ENCODE measurements at regions not wholly inside any gene's neighbourhood (a gene's known extent, or its start where the extent isn't known, plus 50 kb on each side); places are given as distances from the start of the nearest gene placed in this dataset.

- Histone ChIP-seq H3K27me3 (ENCODE audit: control insufficient read depth, insufficient read depth, low read length) (no peaks in the 10 kb centered on the region), H3K4me3 (ENCODE audit: low read depth, low read length) (no peak overlapping the region), H3K36me3 (ENCODE audit: control insufficient read depth, insufficient read depth, low read length) (no peaks in the 10 kb centered on the region)
- TF ChIP-seq CTCF (IDR thresholded peaks at IDR 0.05; ENCODE audit: insufficient read depth, low read length, severe bottlenecking) = no peak
- FAIRE-seq = no peak
- no peak for DNase-seq (ENCODE audit: low read depth)
Measured at GRCh38 chr5:167466992-167467391, 824.5 kb upstream of the WWC1 start.

- Histone ChIP-seq H3K36me3 (ENCODE audit: control insufficient read depth, insufficient read depth, low read length) (no peaks in the 10 kb centered on the region), H3K4me3 (ENCODE audit: low read depth, low read length) (no peak overlapping the region), H3K27me3 (ENCODE audit: control insufficient read depth, insufficient read depth, low read length) (no peaks in the 10 kb centered on the region)
- TF ChIP-seq CTCF (IDR thresholded peaks at IDR 0.05; ENCODE audit: insufficient read depth, low read length, severe bottlenecking) = no peak
- FAIRE-seq (no peak), DNase-seq (ENCODE audit: low read depth) (no peak)
Measured at GRCh38 chr5:167472566-167473108, 818.8 kb upstream of the WWC1 start.

- no peak for DNase-seq (ENCODE audit: low read depth)
- TF ChIP-seq CTCF (IDR thresholded peaks at IDR 0.05; ENCODE audit: insufficient read depth, low read length, severe bottlenecking) = no peak
- H3K4me3 ChIP-seq (ENCODE audit: low read depth, low read length) = no peak overlapping the region
- H3K36me3 ChIP-seq (ENCODE audit: control insufficient read depth, insufficient read depth, low read length) = no peaks in the 10 kb centered on the region
- no peaks in the 10 kb centered on the region for H3K27me3 ChIP-seq (ENCODE audit: control insufficient read depth, insufficient read depth, low read length)
- FAIRE-seq = no peak
Measured at GRCh38 chr5:167478188-167478587, 813.3 kb upstream of the WWC1 start.

- Histone ChIP-seq H3K4me3 (ENCODE audit: low read depth, low read length) (no peak overlapping the region), H3K36me3 (ENCODE audit: control insufficient read depth, insufficient read depth, low read length) (no peaks in the 10 kb centered on the region), H3K27me3 (ENCODE audit: control insufficient read depth, insufficient read depth, low read length) (no peaks in the 10 kb centered on the region)
- FAIRE-seq = no peak
- no peak for DNase-seq (ENCODE audit: low read depth)
- TF ChIP-seq CTCF (IDR thresholded peaks at IDR 0.05; ENCODE audit: insufficient read depth, low read length, severe bottlenecking) = no peak
Measured at GRCh38 chr5:167479779-167480178, 811.7 kb upstream of the WWC1 start.

GRCh38 chr5:167481345-167481744, 810.1 kb upstream of the WWC1 start:
- no peak for TF ChIP-seq CTCF (IDR thresholded peaks at IDR 0.05; ENCODE audit: insufficient read depth, low read length, severe bottlenecking)
- H3K36me3 ChIP-seq (ENCODE audit: control insufficient read depth, insufficient read depth, low read length) = no peaks in the 10 kb centered on the region
- no peak for DNase-seq (ENCODE audit: low read depth)
- H3K27me3 ChIP-seq (ENCODE audit: control insufficient read depth, insufficient read depth, low read length) = no peaks in the 10 kb centered on the region
- FAIRE-seq = no peak
- H3K4me3 ChIP-seq (ENCODE audit: low read depth, low read length) = no peak overlapping the region

GRCh38 chr5:167482555-167482954, 808.9 kb upstream of the WWC1 start:
- no peaks in the 10 kb centered on the region for H3K27me3 ChIP-seq (ENCODE audit: control insufficient read depth, insufficient read depth, low read length)
- TF ChIP-seq CTCF (IDR thresholded peaks at IDR 0.05; ENCODE audit: insufficient read depth, low read length, severe bottlenecking) = no peak
- FAIRE-seq (no peak), DNase-seq (ENCODE audit: low read depth) (no peak)
- H3K4me3 ChIP-seq (ENCODE audit: low read depth, low read length) = no peak overlapping the region
- no peaks in the 10 kb centered on the region for H3K36me3 ChIP-seq (ENCODE audit: control insufficient read depth, insufficient read depth, low read length)

Data from bronchial epithelial cell (primary cell).